HG03342 (cell line): ENCODE measurements at regions not wholly inside any gene's neighbourhood (a gene's known extent, or its start where the extent isn't known, plus 50 kb on each side); places are given as distances from the start of the nearest gene placed in this dataset.

Experiments used
- ATAC-seq: cut with Tn5 transposase; IDR thresholded peaks from one replicate; pipeline ENCODE4 v1.9.1; 2021; ENCODE audit warnings: mild to moderate bottlenecking, moderate library complexity; ENCODE audit not compliant: unreplicated experiment

DNA sequence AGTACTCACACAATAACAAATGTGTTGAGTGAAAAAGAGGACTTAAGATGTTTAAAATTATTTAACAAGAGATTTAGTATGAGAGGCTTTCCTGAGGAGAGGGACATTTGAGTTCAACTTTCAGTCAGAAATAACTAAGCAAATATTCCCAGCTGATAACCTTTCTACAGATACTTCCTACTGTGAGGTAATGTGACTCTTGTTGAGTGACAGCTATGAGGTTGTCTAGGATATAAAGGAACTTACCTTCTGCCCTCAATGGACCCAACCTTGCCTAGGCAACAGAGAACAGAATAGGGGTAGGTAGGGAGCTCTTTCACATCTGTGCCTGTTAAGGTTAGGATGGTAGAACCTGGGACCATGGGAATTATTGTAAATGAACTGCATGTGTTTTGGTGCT lies 54.7 kb downstream of the GLUD2 start:
- ATAC-seq: no peak

DNA sequence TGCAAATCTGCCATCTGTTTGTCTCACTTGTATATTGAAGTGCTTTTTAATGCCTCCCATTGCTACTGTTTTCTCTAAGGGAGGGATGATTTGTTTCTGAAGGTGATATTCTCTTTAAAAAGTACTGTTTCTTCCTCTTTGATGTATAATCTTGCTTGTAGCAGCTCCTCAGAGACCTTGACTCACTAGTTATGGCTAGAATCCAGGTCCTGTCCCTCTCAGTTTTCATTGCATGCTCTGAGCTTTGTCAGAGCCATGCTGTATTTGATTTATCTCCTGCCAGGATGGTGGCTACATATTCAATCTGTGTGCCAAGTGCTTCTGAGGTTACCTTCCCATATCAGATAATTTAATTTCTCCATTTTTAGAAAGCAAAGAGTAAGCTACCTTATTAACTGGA lies 56.0 kb downstream of the GLUD2 start:
- no peak for ATAC-seq

DNA sequence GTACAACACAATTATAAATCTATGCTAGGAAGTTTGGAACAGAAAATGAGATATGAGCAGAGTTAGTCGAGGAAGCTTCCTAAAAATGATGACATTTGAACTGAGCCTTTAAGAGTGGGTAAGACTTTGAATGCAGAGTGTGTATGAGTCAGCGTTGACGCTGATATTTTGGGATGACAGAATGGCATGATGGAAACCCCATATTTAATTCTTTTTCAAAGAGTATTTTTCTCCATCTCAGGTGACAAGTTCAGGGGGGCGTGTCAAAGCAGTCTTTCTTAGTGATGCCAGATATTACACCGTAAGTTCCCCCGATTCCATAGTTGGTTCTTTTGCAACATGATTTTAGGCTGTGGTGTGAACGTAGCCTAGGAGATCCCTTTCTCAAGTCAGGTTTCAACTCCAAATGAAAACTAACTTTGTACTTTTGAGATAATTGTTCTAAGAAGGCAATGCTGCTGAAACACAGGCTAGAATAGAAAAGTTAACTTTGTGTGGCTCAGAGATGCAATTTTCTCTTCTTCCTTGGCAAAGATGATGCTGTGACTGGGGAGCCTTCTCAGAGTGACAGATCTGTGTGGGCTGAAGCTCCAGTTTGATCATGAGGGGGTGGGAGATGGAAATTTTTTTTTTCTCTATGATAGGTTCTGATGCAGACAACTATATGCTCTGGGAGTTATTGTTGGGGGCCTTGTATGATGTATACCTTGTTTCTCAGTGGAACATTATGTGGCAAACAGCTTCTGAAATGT lies 59.2 kb downstream of the GLUD2 start:
- ATAC-seq: no peak

DNA sequence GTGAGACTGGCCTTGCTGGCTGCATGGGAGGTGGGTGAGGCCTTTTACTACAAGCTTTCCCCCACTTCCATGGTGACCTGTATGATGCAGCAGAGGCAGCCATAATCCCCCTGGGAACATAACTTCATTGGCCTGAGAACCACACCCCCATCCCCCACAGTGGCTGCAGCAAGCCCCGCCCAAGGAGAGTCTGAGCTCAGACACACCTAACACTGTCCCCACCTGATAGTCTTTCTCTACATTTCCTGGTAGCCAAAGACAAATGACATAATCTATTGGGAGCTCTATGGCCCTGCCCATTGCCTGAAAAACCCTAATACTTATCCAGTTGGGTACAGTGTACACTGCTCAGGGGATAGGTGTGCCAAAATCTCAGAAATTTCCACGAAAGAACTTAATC lies 62.6 kb downstream of the GLUD2 start:
- ATAC-seq: no peak

DNA sequence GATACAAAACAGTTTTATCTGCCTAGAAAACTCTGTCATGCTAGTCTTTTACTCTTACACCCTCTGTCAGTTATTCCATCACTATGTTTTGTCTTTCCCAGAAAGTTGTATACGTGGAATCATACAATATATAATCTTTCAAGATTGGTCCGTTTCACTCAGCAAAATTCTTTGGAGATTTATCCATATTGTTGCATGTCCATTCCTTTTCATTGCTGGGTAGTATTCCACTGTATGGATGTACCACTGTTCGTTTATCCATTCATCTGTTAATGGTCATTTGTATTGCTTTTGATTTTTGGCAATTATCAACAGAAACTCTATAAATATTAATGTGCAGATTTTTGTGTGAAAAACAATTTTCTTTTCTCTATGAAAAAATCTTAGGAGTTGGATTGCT lies 63.1 kb downstream of the GLUD2 start:
- no peak for ATAC-seq

DNA sequence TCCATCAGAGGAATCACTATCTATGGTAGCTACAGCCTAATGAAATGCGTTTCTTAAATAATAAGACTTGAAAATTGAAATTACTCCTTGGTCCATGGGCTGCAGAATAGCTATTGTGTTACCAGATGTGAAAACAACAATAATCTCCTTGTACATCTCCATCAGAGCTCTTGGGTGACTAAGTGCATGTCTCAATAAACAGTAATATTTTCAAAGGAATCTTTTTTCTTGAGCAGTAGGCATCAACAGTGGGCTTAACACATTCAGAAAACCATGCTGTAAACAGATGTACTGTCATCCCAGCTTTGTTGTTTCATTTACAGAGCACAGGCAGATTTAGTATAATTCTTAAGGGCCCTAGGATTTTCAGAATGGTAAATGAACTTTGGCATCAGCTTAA lies 67.3 kb downstream of the GLUD2 start:
- ATAC-seq: no peak

DNA sequence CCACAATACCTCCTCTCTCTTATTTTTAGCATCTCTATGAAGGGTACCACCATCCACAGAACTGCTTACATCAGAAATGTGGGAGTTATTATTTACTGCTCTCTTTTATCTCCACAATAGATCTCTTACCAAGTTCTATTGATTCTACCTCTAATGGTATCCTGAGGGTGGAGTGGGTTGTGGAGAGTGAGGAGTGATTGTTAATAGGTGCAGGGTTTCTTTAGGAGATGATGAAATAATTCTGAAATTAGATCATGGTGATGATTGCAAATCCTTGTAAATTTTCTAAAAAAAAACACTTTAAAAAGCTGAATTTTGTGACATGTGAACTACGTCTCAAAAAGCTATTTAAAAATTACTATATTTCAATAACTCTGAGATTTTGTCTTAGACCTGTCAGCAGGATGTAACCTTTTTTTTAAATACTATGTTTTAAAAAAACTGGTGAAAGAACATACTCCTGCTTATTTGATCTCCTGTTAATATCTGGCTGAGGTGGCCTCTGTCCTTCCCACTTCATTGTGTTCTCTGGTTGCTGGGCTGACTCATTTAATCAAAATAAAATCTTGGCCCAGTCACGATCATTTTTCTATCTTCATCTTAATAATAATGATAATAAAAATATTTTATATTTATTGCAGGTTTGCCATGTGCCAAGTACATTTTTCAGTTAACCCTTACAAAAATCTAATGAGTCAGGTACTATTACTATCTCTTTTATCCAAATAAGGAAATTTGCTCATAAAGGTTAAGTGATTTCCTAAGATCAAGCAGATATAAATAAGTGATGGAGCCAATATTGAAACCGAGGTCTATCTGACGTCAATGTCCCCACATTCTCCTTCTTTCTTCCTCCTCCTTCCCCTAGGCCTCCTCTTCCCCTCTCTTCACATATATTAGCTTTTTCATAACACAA lies 73.5 kb downstream of the GLUD2 start:
- no peak for ATAC-seq

DNA sequence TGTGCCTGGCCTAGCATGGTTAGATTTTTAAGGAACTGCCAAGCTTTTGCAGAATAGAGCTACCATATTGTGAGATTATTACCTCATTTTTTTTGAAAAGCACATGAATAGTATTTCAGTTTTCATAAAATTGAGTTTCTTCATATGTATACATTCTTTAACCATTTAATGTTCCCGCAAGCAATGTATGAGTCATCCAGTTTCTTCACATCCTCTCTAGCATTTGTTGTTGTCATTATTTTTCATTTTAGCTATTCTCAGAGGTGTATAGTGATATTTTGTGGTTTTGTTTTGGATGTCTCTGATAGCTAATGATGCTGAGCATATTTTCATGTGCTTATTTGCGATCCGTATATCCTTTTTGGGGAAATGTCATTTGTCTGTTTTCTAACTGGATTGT lies 74.9 kb downstream of the GLUD2 start:
- ATAC-seq: no peak

DNA sequence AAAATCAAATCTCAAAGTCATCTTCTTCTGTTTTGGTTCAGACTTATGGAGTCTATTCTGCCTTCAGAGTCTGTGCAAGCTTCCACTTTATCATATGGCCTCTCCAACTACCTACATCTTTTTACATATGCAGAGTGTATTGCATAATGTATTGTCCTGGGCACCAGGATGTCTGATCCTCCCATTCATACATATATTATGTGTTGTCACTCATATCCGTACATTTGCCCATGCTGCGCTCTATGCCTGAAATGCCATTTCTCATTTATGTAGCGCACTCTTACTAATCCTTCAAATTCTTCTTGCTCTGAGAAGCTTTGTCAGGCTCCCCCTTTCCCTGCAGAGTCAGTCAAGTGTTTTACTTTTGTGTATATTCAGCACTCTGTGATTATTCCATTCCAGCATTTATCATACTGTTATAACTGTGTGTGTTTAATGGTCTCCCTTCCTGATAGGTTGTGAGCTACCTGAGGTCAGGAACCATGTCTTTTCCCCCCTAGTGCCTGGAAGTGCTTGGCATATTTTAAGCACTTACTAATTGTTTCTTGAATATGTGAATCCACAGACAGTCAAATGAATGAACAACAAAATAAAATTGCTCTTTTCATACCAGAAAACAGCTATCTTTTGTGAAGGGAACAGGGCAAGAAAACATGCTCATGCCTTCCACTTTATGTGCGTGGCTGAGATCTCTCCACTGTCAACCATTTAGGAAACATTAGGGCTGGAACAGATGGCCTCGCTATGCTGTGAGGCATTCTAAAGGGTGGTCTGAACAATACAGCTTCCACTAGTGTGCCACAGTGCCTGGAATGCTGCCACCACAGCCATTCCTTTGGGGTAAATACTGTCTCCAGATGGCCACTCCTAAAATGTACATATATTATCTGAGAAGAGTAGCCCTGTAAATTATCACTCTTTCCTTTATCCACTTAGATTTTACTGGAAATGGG lies 81.8 kb downstream of the GLUD2 start:
- ATAC-seq: no peak

DNA sequence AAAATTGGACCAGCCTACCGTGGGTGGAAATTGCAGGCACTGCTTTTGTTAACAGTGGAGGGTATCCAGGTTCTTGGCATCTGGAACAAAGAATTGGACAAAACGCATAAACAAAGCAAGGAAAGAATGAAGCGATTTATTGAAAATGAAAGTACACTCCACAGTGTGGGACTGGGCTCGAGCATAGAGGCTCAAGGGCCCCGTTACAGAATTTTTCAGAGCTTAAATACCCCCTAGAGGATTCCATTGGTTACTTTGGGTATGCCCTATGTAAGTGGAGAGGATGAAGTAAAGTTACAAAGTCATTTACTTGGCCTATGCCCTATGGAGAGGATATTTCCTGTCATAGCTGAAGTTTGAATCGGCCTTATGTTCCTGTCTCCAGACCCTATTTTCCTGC lies 85.3 kb downstream of the GLUD2 start:
- ATAC-seq: no peak

DNA sequence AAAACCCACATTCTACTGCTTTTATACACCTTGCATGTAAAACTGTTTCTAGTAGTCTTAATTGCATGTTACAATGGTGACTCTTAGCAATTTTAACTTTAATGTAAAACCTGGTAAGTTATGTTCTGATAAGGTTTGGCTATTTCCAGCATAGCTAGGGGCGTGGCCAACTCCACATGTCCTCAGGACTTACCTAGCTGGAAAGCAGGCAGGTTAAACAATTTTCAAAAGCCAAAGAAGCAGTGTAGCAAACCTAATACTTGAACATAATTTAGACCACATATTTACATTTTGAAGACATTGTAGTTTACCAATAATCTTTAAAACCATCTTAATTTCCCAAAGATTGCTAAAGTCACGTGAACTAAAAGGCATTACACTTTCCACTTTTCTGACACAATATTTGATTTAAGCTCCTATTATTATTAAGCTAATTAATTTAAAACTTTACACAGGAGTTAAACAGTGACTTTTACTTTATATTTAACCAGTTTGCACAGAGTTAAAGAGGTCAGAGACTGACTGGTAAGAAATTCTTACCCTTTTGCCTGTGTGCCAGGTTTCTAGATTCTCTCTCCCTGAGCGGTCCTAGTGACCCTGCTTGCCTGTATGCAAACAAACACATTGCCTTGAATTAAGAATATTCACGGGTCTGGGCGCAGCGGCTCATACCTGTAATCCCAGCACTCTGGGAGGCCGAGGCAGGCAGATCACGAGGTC lies 88.2 kb downstream of the GLUD2 start:
- no peak for ATAC-seq

DNA sequence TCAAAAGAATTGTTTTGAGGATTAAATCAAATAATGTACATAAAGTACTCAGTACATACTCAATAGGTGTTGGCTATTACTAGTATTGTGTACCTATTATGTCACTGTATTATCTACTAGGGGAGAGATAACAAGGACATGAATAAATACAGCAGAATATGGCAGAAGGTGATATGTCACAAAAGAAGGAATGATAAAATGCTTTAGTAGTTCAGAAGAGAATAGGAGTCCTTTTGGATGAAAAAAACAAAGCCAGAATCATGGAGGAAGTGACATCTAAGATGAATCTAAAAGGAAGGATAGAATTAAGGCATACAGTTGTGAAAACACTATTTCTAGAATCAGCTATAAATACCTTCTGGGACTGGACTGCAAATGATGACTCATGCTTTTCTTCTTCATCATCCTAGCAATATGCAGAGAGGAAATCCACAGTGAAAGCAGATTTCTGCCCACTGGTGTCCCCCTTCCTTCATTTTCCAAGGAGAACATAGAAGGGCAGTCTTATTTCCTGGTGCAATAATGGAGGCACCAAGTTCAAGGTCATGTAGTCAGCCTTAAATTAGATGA lies 98.7 kb downstream of the GLUD2 start:
- ATAC-seq: no peak

DNA sequence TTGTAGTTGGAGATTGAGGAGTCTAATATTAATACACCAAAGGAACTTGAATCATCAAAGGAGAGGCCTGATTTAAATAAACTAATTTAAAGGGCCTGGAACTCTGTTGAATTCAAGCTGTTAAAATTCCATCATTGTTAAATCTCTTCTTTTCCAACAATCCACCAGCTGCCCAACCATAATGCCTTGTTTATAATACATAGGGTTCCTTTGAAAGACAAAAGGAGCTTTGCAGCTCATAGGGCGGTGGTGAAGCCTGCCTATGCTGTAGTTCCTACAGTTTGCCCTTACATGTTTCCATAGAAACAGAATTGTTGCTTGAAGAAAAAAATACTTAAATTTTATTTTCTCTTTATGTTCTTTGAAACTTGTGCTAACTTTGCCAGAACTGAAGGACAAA lies 102.8 kb downstream of the GLUD2 start:
- ATAC-seq: no peak

DNA sequence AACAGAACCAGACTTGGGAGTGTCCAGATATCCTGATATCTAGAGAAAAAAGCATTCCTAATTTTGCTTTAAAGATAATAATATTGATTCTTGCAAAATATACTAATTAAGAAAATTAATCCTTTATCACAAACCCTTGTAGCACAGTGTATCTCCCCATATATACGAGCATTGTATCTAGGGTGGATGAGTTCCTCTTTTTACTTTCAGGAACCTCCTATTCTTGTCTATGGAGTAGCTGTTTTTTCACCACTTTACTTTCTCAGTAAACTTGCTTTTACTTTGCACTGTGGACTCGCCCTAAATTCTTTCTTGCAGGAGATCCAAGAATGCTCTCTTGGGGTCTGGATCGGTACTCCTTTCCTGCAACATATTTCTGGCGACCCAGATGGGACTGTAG lies 103.9 kb downstream of the GLUD2 start:
- ATAC-seq: peak; percentile 71

DNA sequence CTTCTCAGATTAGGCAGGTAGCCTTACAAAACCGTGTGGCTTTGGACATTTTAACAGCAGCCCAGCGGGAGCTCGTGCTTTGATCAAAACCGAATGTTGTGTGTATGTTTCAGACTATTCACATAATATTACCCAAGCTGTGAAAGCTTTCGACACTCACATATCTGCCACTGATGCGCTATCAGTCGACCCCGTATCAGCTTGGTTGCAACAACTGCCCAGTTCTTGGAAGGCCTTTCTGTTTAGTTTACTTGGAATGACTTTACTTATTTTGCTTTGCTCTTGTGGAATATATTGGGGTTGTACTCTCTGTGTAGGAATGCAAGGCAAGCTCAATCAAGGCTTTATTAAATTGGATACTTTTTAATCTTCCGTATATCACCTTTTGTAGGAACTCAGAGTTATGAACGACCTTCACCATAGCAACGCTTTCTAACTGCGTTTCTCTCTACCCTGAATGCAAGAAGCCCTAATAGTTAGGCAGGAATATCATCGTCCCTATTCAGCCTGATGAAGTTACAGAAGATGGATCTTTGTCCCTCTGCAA lies 107.5 kb downstream of the GLUD2 start:
- ATAC-seq: no peak

DNA sequence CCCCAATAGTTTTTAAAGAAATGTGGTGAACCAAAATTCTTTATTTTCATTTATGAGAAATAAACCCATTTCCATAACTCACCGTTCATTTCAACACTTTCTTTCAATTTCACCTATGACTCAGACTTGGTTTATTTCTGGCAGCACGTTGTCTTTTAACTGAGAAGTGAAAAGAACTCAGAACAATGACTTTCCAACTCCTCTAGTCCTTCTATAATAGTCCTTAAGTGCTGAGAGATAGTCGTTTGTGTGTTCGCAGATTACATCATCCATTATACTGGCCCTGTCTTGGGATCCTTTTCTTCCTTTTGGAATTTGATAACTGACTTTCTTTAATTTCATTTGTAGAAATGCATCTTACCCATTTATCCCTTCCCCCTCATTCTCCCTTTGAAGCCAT lies 113.6 kb downstream of the GLUD2 start:
- ATAC-seq: peak; percentile 75

DNA sequence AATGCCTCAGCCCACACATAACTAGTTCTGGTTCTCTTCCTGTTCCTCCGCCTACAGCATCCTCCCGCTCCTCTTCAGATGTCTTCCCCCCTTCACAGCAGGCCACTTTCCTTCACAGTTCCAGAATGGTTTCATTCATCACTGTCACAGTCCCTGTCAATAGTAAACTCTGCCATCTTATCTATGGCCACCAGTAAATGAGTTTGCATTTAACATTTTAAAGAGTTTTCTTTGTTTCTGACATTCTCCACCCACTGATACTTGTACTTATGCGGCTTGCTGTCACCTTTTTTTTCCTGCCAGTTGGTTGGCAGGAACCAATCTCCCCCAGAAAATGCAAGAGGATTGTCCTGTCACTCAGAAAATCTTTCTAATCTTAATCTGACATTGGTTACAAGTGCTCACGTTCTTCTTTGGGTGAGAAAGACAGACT lies 114.1 kb downstream of the GLUD2 start:
- peak; percentile 48 for ATAC-seq

DNA sequence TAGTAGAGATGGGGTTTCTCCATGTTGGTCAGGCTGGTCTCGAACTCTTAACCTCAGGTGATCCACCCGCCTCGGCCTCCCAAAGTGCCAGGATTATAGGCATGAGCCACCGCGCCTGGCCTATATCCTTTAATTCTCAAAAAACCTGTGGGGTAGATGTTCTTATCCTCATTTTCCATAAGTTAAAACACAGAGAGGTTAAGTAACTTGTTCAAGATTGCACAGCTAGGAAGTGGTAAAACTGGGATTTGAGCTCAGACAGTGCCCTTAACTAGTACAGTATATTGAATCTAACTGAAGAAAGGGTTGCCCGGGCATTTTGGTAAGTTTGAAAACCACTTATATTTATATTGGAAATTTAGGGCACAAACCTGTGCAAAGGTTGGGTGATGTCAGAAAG lies 116.0 kb downstream of the GLUD2 start:
- ATAC-seq: no peak

DNA sequence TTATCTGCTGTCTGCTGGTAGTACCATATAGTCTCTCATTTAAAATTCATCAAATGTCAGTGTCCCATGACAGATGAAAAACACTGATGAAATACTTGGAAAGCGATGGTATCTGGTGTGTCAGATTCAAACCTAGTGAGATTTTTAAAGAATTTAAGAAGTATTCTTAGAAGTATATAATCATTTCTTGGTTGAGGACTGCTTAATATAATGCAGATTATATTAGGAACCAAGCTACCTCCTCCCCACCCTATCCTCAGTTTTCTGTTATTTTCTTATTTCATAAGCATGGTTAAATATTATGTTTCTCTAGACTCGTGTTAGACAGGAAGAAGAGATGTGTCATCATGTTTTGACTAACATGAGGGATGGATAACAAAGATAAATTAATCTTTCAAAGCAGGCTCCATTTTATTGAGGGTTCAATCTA lies 118.5 kb downstream of the GLUD2 start:
- no peak for ATAC-seq
